Neutrophil (primary cell): ENCODE measurements at regions not wholly inside any gene's neighbourhood (a gene's known extent, or its start where the extent isn't known, plus 50 kb on each side); places are given as distances from the start of the nearest gene placed in this dataset.

ENCODE experiments used
- H3K27ac ChIP-seq: fragments of 200-600 bp; sonication (generic); 2 replicates; pipeline ENCODE4 v1.5.1; 2016; ENCODE audit warnings: mild to moderate bottlenecking, moderate library complexity
- H3K27me3 ChIP-seq: fragments of 200-600 bp; sonication (generic); 2 replicates; pipeline ENCODE4 v1.6.0; 2016; ENCODE audit warnings: mild to moderate bottlenecking
- H3K36me3 ChIP-seq: fragments of 200-600 bp; sonication (generic); 2 replicates; pipeline ENCODE4 v1.5.1; 2017
- H3K4me1 ChIP-seq, 2 experiments: fragments of 200-600 bp in 1 of 2; sonication (generic) in 1 of 2; 1 replicate in 1 of 2; 2 replicates in 1 of 2; pipeline versions ENCODE4 v1.5.1 to v1.6.1; 2013 to 2016; ENCODE audit warnings: low read depth in 1 of 2, low read length in 1 of 2, mild to moderate bottlenecking in 1 of 2, moderate library complexity in 1 of 2; ENCODE audit not compliant: control insufficient read depth in 1 of 2, insufficient read depth in 1 of 2
- H3K4me3 ChIP-seq, 2 experiments: fragments of 200-600 bp in 1 of 2; sonication (generic) in 1 of 2; 1 replicate in 1 of 2; 2 replicates in 1 of 2; pipeline ENCODE4 v1.5.1; 2013 to 2016; ENCODE audit warnings: low read depth in 1 of 2, low read length in 1 of 2, mild to moderate bottlenecking in 1 of 2, moderate library complexity in 1 of 2
- H3K9me3 ChIP-seq: fragments of 200-600 bp; sonication (generic); 2 replicates; pipeline ENCODE4 v1.5.1; 2016
- CTCF ChIP-seq: fragments of 200-600 bp; sonication (generic); IDR thresholded peaks from 2 replicates; pipeline ENCODE4 v1.5.1; 2016; ENCODE audit warnings: antibody characterized with exemption

- H3K36me3 ChIP-seq, result no peaks in the 10 kb centered on the region
- H3K4me1 ChIP-seq, result no peaks in the 10 kb centered on the region
- no peaks in the 10 kb centered on the region for H3K9me3 ChIP-seq
- TF ChIP-seq CTCF, result no peak
- H3K27me3 ChIP-seq, result peaks cover 9% of the 10 kb centered on the region
- H3K27ac ChIP-seq, result no peak overlapping the region
- no peak overlapping the region for H3K4me3 ChIP-seq
Measured at GRCh38 chr11:15300341-15300740, 185.6 kb downstream of the INSC start.

- TF ChIP-seq CTCF, result no peak
Measured at GRCh38 chr11:15307619-15308024, 192.9 kb downstream of the INSC start.

DNA sequence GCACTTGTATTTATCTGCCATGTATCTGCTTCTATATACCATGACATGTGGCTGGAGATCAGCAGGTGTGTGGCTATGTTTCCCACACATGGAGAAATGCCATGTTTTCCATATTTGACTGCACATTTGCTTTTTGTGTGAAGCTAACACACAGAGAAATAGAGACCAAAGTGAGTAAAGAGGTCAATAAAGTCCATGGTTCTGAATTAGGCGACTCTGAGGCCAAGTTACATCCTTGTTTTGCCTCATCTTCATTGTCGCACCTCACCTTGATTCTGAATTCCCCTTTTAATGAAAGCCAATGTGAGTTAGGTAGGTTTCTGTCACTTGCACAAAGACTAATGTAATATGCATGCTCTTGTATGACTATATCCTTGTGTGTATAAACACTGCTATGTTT, 194.1 kb downstream of the INSC start:
- H3K4me3 ChIP-seq, result no peak overlapping the region
- no peaks in the 10 kb centered on the region for H3K4me1 ChIP-seq
- TF ChIP-seq CTCF, result no peak
- H3K9me3 ChIP-seq, result no peaks in the 10 kb centered on the region
- H3K27ac ChIP-seq, result no peak overlapping the region
- no peaks in the 10 kb centered on the region for H3K27me3 ChIP-seq
- no peaks in the 10 kb centered on the region for H3K36me3 ChIP-seq

More at GRCh38 chr11:15307619-15308024, 192.9 kb downstream of the INSC start:
- Histone ChIP-seq H3K4me3 (no peak overlapping the region), H3K4me1 (no peaks in the 10 kb centered on the region), H3K27ac (no peak overlapping the region), H3K9me3 (no peaks in the 10 kb centered on the region), H3K27me3 (no peaks in the 10 kb centered on the region), H3K36me3 (no peaks in the 10 kb centered on the region)

DNA sequence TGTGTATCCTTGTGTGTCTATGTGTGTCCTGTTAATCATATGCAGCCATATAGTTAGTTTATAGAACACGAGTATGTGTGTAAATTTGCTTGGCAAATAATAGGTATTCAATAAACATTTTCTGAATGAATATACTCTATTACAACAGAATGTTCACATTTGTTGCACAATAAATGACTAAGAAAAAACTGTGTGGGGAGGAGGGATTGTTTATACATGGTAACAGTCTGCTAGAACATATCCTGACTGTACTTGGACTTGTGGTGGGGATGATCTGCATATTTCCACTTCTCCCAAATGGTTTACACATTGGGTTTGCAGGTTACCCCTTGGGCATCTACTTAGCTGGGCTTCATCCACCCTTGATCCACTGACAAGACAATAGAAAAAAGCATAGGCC, 194.6 kb downstream of the INSC start:
- TF ChIP-seq CTCF, result no peak
- no peaks in the 10 kb centered on the region for H3K9me3 ChIP-seq
- no peaks in the 10 kb centered on the region for H3K4me1 ChIP-seq
- H3K27me3 ChIP-seq, result no peaks in the 10 kb centered on the region
- H3K36me3 ChIP-seq, result no peaks in the 10 kb centered on the region
- H3K4me3 ChIP-seq, result no peak overlapping the region
- H3K27ac ChIP-seq, result no peak overlapping the region

GRCh38 chr11:15313862-15314261, 199.1 kb downstream of the INSC start:
- Histone ChIP-seq H3K4me1 (no peaks in the 10 kb centered on the region), H3K27me3 (no peaks in the 10 kb centered on the region), H3K36me3 (no peaks in the 10 kb centered on the region), H3K4me3 (no peak overlapping the region), H3K9me3 (no peaks in the 10 kb centered on the region), H3K27ac (no peak overlapping the region)
- no peak for TF ChIP-seq CTCF

- TF ChIP-seq CTCF, result no peak
- H3K4me3 ChIP-seq, result no peak overlapping the region
- H3K9me3 ChIP-seq, result no peaks in the 10 kb centered on the region
- H3K27ac ChIP-seq, result no peak overlapping the region
- H3K4me1 ChIP-seq, result no peaks in the 10 kb centered on the region
- H3K36me3 ChIP-seq, result no peaks in the 10 kb centered on the region
- H3K27me3 ChIP-seq, result peaks cover 22% of the 10 kb centered on the region
Measured at GRCh38 chr11:15318814-15319213, 204.1 kb downstream of the INSC start.
